MM.1S (cell line): ENCODE measurements at regions not wholly inside any gene's neighbourhood (a gene's known extent, or its start where the extent isn't known, plus 50 kb on each side); places are given as distances from the start of the nearest gene placed in this dataset.
"Not testable (repeated sequence)": the region's sequence is repeated elsewhere in the genome, so short reads cannot be mapped to it uniquely, and the experiment has no call there.

Experiments
- EZH2 ChIP-seq: fragments of 300-600 bp; sonication (generic); optimal IDR thresholded peaks from 2 replicates; pipeline ENCODE3; 2017; ENCODE audit warnings: low read depth, mild to moderate bottlenecking, antibody characterized with exemption, low read length, mixed read lengths
- TF ChIP-seq, protein P1 (sequence below): fragments of 300-600 bp; sonication (generic); IDR thresholded peaks from 2 replicates; pipeline ENCODE4 v1.5.1; 2016; ENCODE audit warnings: antibody characterized with exemption, low read length, mixed read lengths

DNA sequence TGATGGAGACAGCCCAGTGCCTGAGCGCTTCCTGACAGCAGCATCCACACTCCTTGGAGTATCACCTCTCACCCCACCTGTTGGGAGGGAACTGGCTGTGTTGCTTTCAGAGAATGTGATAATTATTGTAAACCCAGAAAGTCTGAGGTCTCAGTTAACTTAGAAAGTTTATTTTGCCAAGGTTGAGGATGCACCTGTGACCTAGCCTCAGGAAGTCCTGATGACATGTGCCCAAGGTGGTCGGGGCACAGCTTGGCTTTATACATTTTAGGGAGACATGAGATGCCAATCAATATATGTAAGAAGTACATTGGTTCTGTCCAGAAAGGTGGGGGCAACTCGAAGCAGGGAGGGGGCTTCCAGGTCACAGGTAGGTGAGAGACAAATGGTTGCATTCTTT is 153.3 kb upstream of the RFLNA start:
- TF ChIP-seq, protein P1, sequence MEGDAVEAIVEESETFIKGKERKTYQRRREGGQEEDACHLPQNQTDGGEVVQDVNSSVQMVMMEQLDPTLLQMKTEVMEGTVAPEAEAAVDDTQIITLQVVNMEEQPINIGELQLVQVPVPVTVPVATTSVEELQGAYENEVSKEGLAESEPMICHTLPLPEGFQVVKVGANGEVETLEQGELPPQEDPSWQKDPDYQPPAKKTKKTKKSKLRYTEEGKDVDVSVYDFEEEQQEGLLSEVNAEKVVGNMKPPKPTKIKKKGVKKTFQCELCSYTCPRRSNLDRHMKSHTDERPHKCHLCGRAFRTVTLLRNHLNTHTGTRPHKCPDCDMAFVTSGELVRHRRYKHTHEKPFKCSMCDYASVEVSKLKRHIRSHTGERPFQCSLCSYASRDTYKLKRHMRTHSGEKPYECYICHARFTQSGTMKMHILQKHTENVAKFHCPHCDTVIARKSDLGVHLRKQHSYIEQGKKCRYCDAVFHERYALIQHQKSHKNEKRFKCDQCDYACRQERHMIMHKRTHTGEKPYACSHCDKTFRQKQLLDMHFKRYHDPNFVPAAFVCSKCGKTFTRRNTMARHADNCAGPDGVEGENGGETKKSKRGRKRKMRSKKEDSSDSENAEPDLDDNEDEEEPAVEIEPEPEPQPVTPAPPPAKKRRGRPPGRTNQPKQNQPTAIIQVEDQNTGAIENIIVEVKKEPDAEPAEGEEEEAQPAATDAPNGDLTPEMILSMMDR, result not testable (repeated sequence)
- TF ChIP-seq EZH2, result not testable (repeated sequence)
